ENCODE measurements at regions not wholly inside any gene's neighbourhood (a gene's known extent, or its start where the extent isn't known, plus 50 kb on each side); places are given as distances from the start of the nearest gene placed in this dataset.

- DNase-seq = no peak
- peaks cover 6% of the 10 kb centered on the region for H3K9me3 Mint-ChIP-seq
- peaks cover 12% of the 10 kb centered on the region for H3K4me1 Mint-ChIP-seq
- no peak for TF ChIP-seq CTCF (IDR thresholded peaks at IDR 0.05)
- peaks cover 4% of the 10 kb centered on the region for H3K27me3 Mint-ChIP-seq (ENCODE audit: low read depth, poor library complexity)
- peak overlapping the region; percentile 84 for H3K4me3 Mint-ChIP-seq
- H3K27ac Mint-ChIP-seq = no peak overlapping the region
- no peaks in the 10 kb centered on the region for H3K36me3 Mint-ChIP-seq (ENCODE audit: low read depth)
Observed at GRCh38 chr6:102799051-102799450, 1405.5 kb downstream of the GRIK2 start.

GRCh38 chr6:102798636-102799035 is 1405.1 kb downstream of the GRIK2 start:
- H3K27me3 Mint-ChIP-seq (ENCODE audit: low read depth, poor library complexity) = peaks cover 4% of the 10 kb centered on the region
- DNase-seq = peak; percentile 35
- no peak overlapping the region for H3K27ac Mint-ChIP-seq
- H3K36me3 Mint-ChIP-seq (ENCODE audit: low read depth) = no peaks in the 10 kb centered on the region
- H3K9me3 Mint-ChIP-seq = peaks cover 3% of the 10 kb centered on the region
- peak; percentile 40 for TF ChIP-seq CTCF (IDR thresholded peaks at IDR 0.05)
- H3K4me1 Mint-ChIP-seq = peaks cover 12% of the 10 kb centered on the region
- H3K4me3 Mint-ChIP-seq = peak overlapping the region; percentile 84

GRCh38 chr6:102793752-102794151 is 1400.2 kb downstream of the GRIK2 start:
- no peak for TF ChIP-seq CTCF (IDR thresholded peaks at IDR 0.05)
- Mint-ChIP-seq H3K36me3 (ENCODE audit: low read depth) (no peaks in the 10 kb centered on the region), H3K27me3 (ENCODE audit: low read depth, poor library complexity) (no peaks in the 10 kb centered on the region), H3K4me1 (peaks cover 12% of the 10 kb centered on the region), H3K27ac (no peak overlapping the region), H3K9me3 (no peaks in the 10 kb centered on the region), H3K4me3 (no peak overlapping the region)
- DNase-seq = no peak

- DNase-seq = no peak
- H3K9me3 Mint-ChIP-seq = peaks cover 17% of the 10 kb centered on the region
- TF ChIP-seq CTCF (IDR thresholded peaks at IDR 0.05) = no peak
- H3K27me3 Mint-ChIP-seq (ENCODE audit: low read depth, poor library complexity) = no peaks in the 10 kb centered on the region
- H3K4me1 Mint-ChIP-seq = no peaks in the 10 kb centered on the region
- no peak overlapping the region for H3K27ac Mint-ChIP-seq
- no peak overlapping the region for H3K4me3 Mint-ChIP-seq
- peaks cover 4% of the 10 kb centered on the region for H3K36me3 Mint-ChIP-seq (ENCODE audit: low read depth)
Observed at GRCh38 chr6:102774326-102774725, 1380.8 kb downstream of the GRIK2 start.

GRCh38 chr6:102773636-102774035 is 1380.1 kb downstream of the GRIK2 start:
- peaks cover 10% of the 10 kb centered on the region for H3K36me3 Mint-ChIP-seq (ENCODE audit: low read depth)
- no peak for TF ChIP-seq CTCF (IDR thresholded peaks at IDR 0.05)
- H3K27ac Mint-ChIP-seq = no peak overlapping the region
- no peak for DNase-seq
- no peak overlapping the region for H3K4me3 Mint-ChIP-seq
- no peaks in the 10 kb centered on the region for H3K4me1 Mint-ChIP-seq
- H3K27me3 Mint-ChIP-seq (ENCODE audit: low read depth, poor library complexity) = no peaks in the 10 kb centered on the region
- peaks cover 24% of the 10 kb centered on the region for H3K9me3 Mint-ChIP-seq

- Mint-ChIP-seq H3K36me3 (ENCODE audit: low read depth) (peaks cover 10% of the 10 kb centered on the region), H3K4me3 (no peak overlapping the region), H3K4me1 (peaks cover 7% of the 10 kb centered on the region), H3K27ac (no peak overlapping the region), H3K9me3 (peaks cover 28% of the 10 kb centered on the region), H3K27me3 (ENCODE audit: low read depth, poor library complexity) (no peaks in the 10 kb centered on the region)
- DNase-seq = no peak
- TF ChIP-seq CTCF (IDR thresholded peaks at IDR 0.05) = no peak
Observed at GRCh38 chr6:102766963-102767362, 1373.5 kb downstream of the GRIK2 start.

All from nephron progenitor cell (in vitro differentiated cells).